HEK293T (cell line): ENCODE measurements at regions not wholly inside any gene's neighbourhood (a gene's known extent, or its start where the extent isn't known, plus 50 kb on each side); places are given as distances from the start of the nearest gene placed in this dataset.

ENCODE experiments used
- BHLHE40 ChIP-seq: fragments of 450-650 bp; IDR thresholded peaks from 2 replicates; pipeline ENCODE4 v1.6.1; 2016; ENCODE audit warnings: mild to moderate bottlenecking, moderate library complexity, borderline replicate concordance
- SP1 ChIP-seq: fragments of 450-650 bp; IDR thresholded peaks from 2 replicates; pipeline ENCODE4 v1.6.1; 2017

DNA sequence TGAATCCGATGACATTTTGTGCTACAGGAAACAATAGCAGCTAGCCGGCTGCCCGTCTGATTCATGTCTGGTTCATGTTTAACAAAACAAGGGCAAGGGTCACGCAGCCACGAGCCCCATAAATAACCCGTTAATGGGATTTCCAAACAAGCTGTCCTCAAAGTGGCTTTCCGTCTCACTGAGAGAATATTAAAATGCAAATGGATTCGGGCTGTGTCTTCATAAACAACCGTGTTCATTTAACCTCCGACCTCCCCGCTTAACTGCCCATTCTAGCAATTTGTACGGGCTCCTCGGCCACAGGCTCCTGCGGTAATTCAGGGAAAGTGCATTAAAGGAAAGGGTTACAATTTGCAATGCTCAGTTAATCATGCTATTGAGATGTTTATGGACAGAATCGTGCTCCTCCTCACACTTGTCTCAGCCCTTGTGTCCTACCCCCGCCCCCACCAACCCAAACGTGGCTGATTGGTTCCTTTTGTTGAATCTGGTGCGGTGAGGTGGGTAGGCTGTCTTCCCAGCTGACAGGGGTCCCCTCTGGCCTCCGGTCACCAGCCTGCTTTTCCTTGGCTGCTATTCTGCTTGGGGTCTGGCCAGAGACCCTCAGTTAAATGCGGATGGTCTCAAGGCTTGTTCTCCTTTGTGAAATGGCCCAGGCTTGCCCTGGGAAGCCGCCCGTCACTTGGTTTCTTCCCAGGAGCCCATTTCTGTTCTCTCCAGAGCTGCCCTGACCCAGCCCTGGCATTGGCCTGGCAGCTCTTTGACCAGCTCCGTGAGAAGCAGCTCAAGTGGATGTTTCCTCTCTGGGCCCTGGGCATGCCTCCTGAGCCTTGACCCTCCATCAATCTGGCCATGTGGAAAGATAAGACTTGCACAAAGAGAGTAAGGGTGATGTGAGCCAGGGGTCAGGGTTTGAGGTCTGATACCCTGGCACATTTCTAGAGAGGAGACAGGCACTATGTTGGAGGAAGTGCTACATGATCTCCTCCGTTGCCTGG, 200.7 kb upstream of the POU3F1 start:
- TF ChIP-seq SP1: no peak
- no peak for TF ChIP-seq BHLHE40
